ENCODE measurements at regions not wholly inside any gene's neighbourhood (a gene's known extent, or its start where the extent isn't known, plus 50 kb on each side); places are given as distances from the start of the nearest gene placed in this dataset.

DNA sequence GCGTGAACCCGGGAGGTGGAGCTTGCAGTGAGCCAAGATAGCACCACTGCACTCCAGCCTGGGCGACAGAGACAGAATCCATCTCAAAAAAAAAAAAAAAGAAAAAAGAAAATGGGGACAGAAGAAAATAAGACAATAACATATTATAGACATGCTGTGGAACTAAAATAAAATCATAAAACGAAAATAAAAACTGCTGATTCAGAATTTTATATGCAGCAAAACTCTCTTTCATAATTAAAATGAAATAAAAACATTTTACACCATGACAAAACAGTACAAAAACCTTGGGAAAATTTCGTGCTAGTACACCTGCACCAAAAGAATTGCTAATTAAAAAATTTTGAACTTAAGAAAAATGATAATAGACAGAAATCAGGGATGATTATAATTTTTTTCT lies 2245.1 kb downstream of the PCDH9 start:
- Histone ChIP-seq H3K27ac (no peak overlapping the region), H3K4me1 (no peaks in the 10 kb centered on the region), H3K4me3 (no peak overlapping the region), H3K36me3 (no peaks in the 10 kb centered on the region), H3K27me3 (no peaks in the 10 kb centered on the region), H3K9me3 (no peaks in the 10 kb centered on the region)
- DNase-seq (ENCODE audit: low spot score in 2 of 2): no peak
- TF ChIP-seq EP300 (IDR thresholded peaks at IDR 0.05) (no peak), POLR2A (IDR thresholded peaks at IDR 0.05) (no peak), POLR2AphosphoS5 (IDR thresholded peaks at IDR 0.05) (no peak)
- TF ChIP-seq, protein P1, sequence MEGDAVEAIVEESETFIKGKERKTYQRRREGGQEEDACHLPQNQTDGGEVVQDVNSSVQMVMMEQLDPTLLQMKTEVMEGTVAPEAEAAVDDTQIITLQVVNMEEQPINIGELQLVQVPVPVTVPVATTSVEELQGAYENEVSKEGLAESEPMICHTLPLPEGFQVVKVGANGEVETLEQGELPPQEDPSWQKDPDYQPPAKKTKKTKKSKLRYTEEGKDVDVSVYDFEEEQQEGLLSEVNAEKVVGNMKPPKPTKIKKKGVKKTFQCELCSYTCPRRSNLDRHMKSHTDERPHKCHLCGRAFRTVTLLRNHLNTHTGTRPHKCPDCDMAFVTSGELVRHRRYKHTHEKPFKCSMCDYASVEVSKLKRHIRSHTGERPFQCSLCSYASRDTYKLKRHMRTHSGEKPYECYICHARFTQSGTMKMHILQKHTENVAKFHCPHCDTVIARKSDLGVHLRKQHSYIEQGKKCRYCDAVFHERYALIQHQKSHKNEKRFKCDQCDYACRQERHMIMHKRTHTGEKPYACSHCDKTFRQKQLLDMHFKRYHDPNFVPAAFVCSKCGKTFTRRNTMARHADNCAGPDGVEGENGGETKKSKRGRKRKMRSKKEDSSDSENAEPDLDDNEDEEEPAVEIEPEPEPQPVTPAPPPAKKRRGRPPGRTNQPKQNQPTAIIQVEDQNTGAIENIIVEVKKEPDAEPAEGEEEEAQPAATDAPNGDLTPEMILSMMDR (IDR thresholded peaks at IDR 0.05): no peak
- WGBS: 64% methylated on average over 5 of the region's 5 CpGs

DNA sequence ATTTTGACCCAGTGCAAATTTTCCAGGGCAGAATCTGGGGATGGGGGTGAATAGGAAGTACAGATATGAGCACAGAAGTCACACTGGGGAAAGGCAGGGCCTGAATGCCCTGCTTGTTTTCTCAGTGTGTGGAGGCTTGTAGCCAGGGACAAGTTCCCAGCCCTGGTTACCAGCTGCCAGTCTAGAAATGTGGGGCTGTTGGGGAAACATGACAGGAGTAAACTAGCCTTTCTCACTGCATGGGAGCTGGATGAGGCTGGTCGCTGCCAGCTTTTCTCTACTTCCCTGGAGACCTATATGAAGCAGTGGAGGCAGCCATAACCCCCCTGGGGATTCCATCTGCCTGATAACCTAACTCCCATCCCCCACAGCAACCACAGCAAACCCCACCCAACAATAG lies 2267.7 kb downstream of the PCDH9 start:
- H3K27me3 ChIP-seq: no peaks in the 10 kb centered on the region
- H3K27ac ChIP-seq: no peak overlapping the region
- H3K36me3 ChIP-seq: no peaks in the 10 kb centered on the region
- DNase-seq (ENCODE audit: low spot score in 2 of 2): no peak
- TF ChIP-seq POLR2AphosphoS5 (IDR thresholded peaks at IDR 0.05) (no peak), POLR2A (IDR thresholded peaks at IDR 0.05) (no peak), EP300 (IDR thresholded peaks at IDR 0.05) (no peak)
- TF ChIP-seq, protein P1 (IDR thresholded peaks at IDR 0.05): no peak
- H3K4me3 ChIP-seq: no peak overlapping the region
- WGBS: no CpG with 5 or more reads among the region's 1 CpG
- H3K9me3 ChIP-seq: peaks cover 3% of the 10 kb centered on the region
- no peaks in the 10 kb centered on the region for H3K4me1 ChIP-seq

DNA sequence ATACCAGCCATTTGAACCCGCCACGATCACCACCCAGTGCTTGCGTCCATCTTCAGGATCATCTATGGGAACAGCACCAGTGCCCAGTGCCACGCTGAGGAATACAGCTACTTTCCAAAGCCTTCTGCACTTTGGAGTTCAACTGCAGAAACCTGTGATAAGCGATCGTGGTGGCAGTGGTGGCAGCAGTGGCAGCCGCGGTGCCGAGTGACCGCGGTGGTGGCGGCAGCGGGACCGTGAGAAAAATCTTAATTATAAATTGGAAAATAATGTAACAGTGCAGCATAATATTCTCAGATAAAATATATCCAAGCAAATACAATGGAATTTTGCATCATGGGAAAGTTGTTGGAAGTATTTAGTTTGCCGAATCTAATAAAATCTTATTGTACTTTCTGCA lies 2270.9 kb downstream of the PCDH9 start:
- 96% methylated on average over 14 of the region's 15 CpGs for WGBS
- no peaks in the 10 kb centered on the region for H3K4me1 ChIP-seq
- TF ChIP-seq POLR2AphosphoS5 (IDR thresholded peaks at IDR 0.05) (no peak), EP300 (IDR thresholded peaks at IDR 0.05) (no peak), POLR2A (IDR thresholded peaks at IDR 0.05) (no peak)
- TF ChIP-seq, protein P1 (IDR thresholded peaks at IDR 0.05): no peak

DNA sequence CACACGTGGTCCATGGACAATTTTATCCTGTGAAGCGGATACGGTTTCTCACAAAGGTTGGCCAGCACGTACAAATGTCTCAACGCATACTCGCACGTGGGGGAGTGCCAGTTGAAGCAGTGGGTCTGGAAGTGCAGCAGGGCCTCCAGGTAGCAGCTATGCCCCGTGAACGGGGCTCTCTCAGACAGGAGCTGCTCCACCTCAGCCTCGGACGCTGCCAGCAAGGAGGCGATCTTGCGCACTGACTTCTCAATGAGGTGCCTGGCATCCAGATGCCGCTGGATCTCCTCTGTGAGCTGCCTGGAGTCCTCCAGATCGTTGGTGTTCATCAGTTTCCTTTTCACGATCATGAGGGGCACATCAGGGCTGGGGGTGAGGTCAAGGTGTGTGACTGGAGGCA lies 2272.0 kb downstream of the PCDH9 start:
- H3K27me3 ChIP-seq: no peaks in the 10 kb centered on the region
- H3K27ac ChIP-seq: no peak overlapping the region
- no peak overlapping the region for H3K4me3 ChIP-seq
- DNase-seq (ENCODE audit: low spot score in 2 of 2): no peak
- 95% methylated on average over 15 of the region's 16 CpGs for WGBS
- no peaks in the 10 kb centered on the region for H3K4me1 ChIP-seq
- TF ChIP-seq POLR2A (IDR thresholded peaks at IDR 0.05): no peak
- no peak for TF ChIP-seq POLR2AphosphoS5 (IDR thresholded peaks at IDR 0.05)
- TF ChIP-seq, protein P1 (IDR thresholded peaks at IDR 0.05): no peak
- no peak for TF ChIP-seq EP300 (IDR thresholded peaks at IDR 0.05)
- H3K9me3 ChIP-seq: no peaks in the 10 kb centered on the region
- no peaks in the 10 kb centered on the region for H3K36me3 ChIP-seq

More for the DNA sequence above, 2270.9 kb downstream of the PCDH9 start:
- DNase-seq (ENCODE audit: low spot score in 2 of 2): no peak
- no peak overlapping the region for H3K27ac ChIP-seq
- H3K36me3 ChIP-seq: no peaks in the 10 kb centered on the region
- no peaks in the 10 kb centered on the region for H3K9me3 ChIP-seq
- H3K4me3 ChIP-seq: no peak overlapping the region
- H3K27me3 ChIP-seq: no peaks in the 10 kb centered on the region

DNA sequence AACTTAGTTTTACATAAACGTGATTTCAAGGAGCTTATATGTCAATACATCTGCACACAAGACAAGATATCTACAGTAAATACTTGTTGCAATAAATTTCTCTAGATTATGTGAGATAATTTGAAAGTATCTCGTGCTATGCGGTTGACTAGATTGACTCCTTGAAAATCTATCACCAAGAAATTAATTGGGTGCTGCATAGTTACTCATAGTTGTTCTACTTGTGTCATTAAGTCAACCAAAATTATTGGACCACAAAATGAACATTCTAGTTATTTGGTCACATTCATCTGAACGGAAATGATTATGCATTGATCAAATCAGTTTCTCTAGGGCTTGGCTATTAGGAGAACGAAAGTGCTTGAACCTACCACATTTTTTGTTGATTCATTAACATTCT lies 2291.5 kb downstream of the PCDH9 start:
- no peaks in the 10 kb centered on the region for H3K36me3 ChIP-seq
- 77% methylated on average over 5 of the region's 5 CpGs for WGBS
- no peak overlapping the region for H3K27ac ChIP-seq
- no peaks in the 10 kb centered on the region for H3K27me3 ChIP-seq
- no peaks in the 10 kb centered on the region for H3K4me1 ChIP-seq
- no peaks in the 10 kb centered on the region for H3K9me3 ChIP-seq
- TF ChIP-seq POLR2AphosphoS5 (IDR thresholded peaks at IDR 0.05): no peak
- TF ChIP-seq POLR2A (IDR thresholded peaks at IDR 0.05): no peak
- no peak for TF ChIP-seq EP300 (IDR thresholded peaks at IDR 0.05)
- TF ChIP-seq, protein P1 (IDR thresholded peaks at IDR 0.05): no peak
- DNase-seq (ENCODE audit: low spot score in 2 of 2): no peak
- H3K4me3 ChIP-seq: no peak overlapping the region

Data from suprapubic skin (tissue), 4 donors.